ENCODE measurements at regions not wholly inside any gene's neighbourhood (a gene's known extent, or its start where the extent isn't known, plus 50 kb on each side); places are given as distances from the start of the nearest gene placed in this dataset.

DNA sequence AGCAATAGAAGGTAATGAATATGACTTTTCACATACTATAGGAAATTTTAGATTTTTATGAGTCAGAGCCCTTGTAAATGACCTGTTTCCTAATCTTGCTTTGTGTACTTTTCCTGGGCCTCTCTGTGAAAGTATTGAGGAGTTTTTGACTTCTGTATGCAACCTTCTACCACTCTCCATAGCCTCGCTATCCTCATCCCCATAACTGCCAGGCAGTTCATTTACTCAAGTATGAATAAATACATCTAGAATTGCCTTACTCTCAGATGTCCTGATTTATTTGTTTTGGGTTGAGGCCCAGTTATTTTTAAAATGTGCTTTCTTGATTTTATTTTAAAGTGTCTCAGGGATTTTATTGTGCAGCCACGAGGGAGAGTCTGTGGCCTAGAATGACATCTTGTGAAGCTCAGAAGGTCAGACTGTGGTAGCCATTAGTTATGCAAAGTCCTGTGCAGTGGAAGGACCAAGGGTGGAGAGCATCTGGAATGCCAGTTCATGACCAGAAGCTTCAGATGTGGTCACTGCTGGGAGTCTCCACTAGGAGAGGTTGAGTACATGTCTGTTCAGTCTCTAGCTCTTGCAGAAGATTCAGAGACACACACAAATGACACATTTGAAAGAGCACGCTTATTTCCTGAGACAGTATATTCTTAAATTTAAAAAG lies 346.2 kb upstream of the IMPG1 start:
- DNase-seq (ENCODE audit: low read depth) = no peak

GRCh38 chr6:76416821-76417605 lies 344.6 kb upstream of the IMPG1 start:
- DNase-seq (ENCODE audit: low read depth) = no peak

DNA sequence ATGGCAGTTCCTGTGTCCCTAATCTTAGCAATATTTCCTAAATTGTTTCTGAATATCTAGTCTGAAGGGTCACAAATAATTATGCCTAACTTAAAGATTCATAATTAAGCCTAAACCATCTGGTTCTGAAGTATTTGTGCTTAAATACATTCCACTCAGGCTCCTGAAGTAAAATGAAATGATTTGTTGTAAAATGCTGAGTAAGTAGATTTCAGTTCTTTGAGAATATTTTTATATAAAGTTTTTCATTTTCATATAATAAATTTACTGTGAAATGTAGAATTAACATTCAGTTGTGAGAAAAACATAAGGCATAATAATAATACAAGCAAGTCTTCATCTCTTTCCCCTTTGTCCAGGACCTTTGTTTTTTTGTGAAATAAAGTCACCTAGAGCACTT lies 330.6 kb upstream of the IMPG1 start:
- DNase-seq (ENCODE audit: low read depth) = no peak

- DNase-seq (ENCODE audit: low read depth) = no peak
Observed at GRCh38 chr6:76397966-76398365, 325.5 kb upstream of the IMPG1 start.

DNA sequence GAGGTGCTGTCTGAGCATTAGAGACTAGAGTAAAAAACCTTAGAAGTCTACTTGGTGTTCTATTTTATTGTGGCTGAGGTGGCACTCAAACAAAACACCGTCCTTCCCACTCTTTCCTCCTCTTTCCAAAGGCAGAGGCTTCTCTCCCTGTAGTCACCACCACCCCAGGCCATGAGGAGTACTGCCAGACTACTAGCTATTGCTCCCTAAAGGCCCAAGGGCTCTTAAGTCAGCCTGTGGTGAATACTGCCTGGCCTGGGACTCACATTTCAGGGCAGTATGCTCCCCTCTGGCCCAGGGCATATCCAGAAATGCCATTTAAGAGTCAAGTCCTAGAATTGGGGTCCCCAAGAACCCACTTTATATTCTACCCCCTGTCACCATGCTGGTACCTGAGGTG lies 309.7 kb upstream of the IMPG1 start:
- DNase-seq (ENCODE audit: low read depth) = no peak

- DNase-seq (ENCODE audit: low read depth) = no peak
Observed at GRCh38 chr6:76381612-76382011, 309.1 kb upstream of the IMPG1 start.

- DNase-seq (ENCODE audit: low read depth) = no peak
Observed at GRCh38 chr6:76351275-76351674, 278.8 kb upstream of the IMPG1 start.

- no peak for DNase-seq (ENCODE audit: low read depth)
Observed at GRCh38 chr6:76347539-76347938, 275.1 kb upstream of the IMPG1 start.

GRCh38 chr6:76342611-76343160 lies 270.2 kb upstream of the IMPG1 start:
- DNase-seq (ENCODE audit: low read depth) = no peak

DNA sequence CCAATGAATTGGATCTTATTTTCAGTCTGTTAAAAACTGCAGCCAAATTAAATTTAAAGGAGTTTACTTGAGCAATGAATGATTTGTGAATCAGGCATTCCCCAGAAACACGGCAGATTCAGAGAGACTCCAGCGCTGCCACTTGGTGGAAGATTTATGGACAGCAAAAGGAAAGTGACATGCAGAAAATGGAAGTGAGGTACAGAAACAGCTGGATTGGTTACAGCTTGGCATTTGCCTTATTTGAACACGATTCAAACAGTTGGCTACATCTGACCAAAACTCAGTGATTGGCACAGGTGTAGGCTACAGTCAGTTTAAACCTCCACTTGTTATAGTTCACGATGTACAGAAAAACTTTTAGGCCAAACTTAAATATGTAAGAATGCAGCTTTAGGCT lies 257.6 kb upstream of the IMPG1 start:
- no peak for DNase-seq (ENCODE audit: low read depth)

DNA sequence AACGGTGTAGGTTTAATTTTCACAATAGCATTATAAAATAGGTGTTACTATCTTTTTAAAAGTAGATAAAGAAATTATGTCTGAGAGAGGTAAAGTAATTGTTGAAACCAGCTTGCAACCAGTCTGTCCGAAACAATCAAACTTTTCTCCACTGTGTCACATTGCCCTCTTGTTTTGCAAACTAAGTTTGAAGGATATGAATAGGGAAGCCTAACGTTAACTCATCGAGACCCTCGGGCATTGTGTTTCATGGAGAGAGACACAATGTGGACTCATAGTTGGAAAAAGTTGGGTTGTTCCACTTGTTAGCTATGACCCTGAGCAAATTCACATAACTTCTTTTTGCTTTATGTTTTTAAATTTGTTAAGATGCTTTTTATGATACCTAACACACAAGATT lies 254.4 kb upstream of the IMPG1 start:
- DNase-seq (ENCODE audit: low read depth) = no peak

Data from GM04503 (cell line).